ENCODE measurements at regions not wholly inside any gene's neighbourhood (a gene's known extent, or its start where the extent isn't known, plus 50 kb on each side); places are given as distances from the start of the nearest gene placed in this dataset.

- TF ChIP-seq CTCF (IDR thresholded peaks at IDR 0.05; ENCODE audit: insufficient read depth, low read length, poor library complexity, severe bottlenecking) (no peak), EZH2phosphoT487 (conservative IDR thresholded peaks at IDR 0.05; ENCODE audit: low read length) (no peak)
Measured at GRCh38 chr2:21970971-21971370, 847.2 kb downstream of the TDRD15 start.
